B cell (primary cell): ENCODE measurements at regions not wholly inside any gene's neighbourhood (a gene's known extent, or its start where the extent isn't known, plus 50 kb on each side); places are given as distances from the start of the nearest gene placed in this dataset.

Source experiments
- ATAC-seq: fragments of 200-7000 bp; cut with Tn5 transposase; one replicate; pipeline ENCODE4 v1.10.0; 2021; ENCODE audit warnings: low read depth, mild to moderate bottlenecking, moderate number of reproducible peaks, moderate library complexity
- CTCF ChIA-PET: fragments of 350-600 bp; sonication (Branson Sonifier 250); formaldehyde crosslinking; loops from one replicate; lab custom pipeline; 2021; ENCODE audit warnings: antibody characterized with exemption, inconsistent platforms; lab: Charles Lee
- POLR2A ChIA-PET: fragments of 350-600 bp; sonication (Branson Sonifier 250); formaldehyde crosslinking; loops from one replicate; lab custom pipeline; 2021; ENCODE audit warnings: antibody characterized with exemption; lab: Charles Lee
- DNase-seq: peaks from one replicate; pipeline ENCODE4 v3.0.0; 2013
- H2AFZ ChIP-seq: 2 replicates; pipeline ENCODE4 v1.6.1; 2012; ENCODE audit warnings: mild to moderate bottlenecking, low read depth, low read length; ENCODE audit not compliant: insufficient read depth, poor library complexity, severe bottlenecking
- H3K27ac ChIP-seq, 2 donors: 1 replicate in 1 of 2; 2 replicates in 1 of 2; pipeline ENCODE4 v1.5.1; 2012 to 2013; ENCODE audit warnings: low read length in 2 of 2, mild to moderate bottlenecking in 2 of 2, moderate library complexity in 1 of 2
- H3K27me3 ChIP-seq, 4 experiments: fragments of 200-600 bp in 1 of 4; sonication (generic) in 1 of 4; replicated peaks in 1 of 4; 1 replicate in 2 of 4; 2 replicates in 2 of 4; pipeline versions ENCODE4 v1.6.1 to v1.7.0; 2013 to 2016; ENCODE audit warnings: low read length in 3 of 4, mild to moderate bottlenecking in 2 of 4, mixed read lengths in 1 of 4, moderate library complexity in 1 of 4; ENCODE audit not compliant: insufficient read depth in 4 of 4, control insufficient read depth in 3 of 4; ENCODE audit errors: control extremely low read depth in 1 of 4
- H3K36me3 ChIP-seq, 2 experiments: replicated peaks in 1 of 2; 1 replicate in 1 of 2; 2 replicates in 1 of 2; pipeline versions ENCODE4 v1.6.1 to v1.7.1; 2013; ENCODE audit warnings: low read length in 1 of 2; ENCODE audit not compliant: insufficient read depth in 2 of 2, control insufficient read depth in 1 of 2; ENCODE audit errors: control extremely low read depth in 1 of 2, extremely low read depth in 1 of 2
- H3K4me1 ChIP-seq, 2 donors: fragments of 200-600 bp in 1 of 2; sonication (generic) in 1 of 2; 1 replicate in 1 of 2; 2 replicates in 1 of 2; pipeline versions ENCODE4 v1.5.1 to v1.6.1; 2013 to 2017; ENCODE audit warnings: low read length in 2 of 2; ENCODE audit not compliant: control insufficient read depth in 2 of 2, insufficient read depth in 2 of 2
- H3K4me2 ChIP-seq: replicated peaks from 2 replicates; pipeline ENCODE3; 2012; ENCODE audit warnings: mild to moderate bottlenecking, low read depth, low read length; ENCODE audit not compliant: poor library complexity, severe bottlenecking
- H3K4me3 ChIP-seq, 5 experiments: fragments of 200-600 bp in 1 of 5; sonication (generic) in 1 of 5; 1 replicate in 3 of 5; 2 replicates in 2 of 5; pipeline versions ENCODE4 v1.5.1 to v1.7.0; 2011 to 2016; ENCODE audit warnings: low read length in 4 of 5, mild to moderate bottlenecking in 4 of 5, low read depth in 2 of 5, control low read depth in 1 of 5, moderate library complexity in 1 of 5; ENCODE audit not compliant: insufficient read depth in 1 of 5; ENCODE audit errors: control extremely low read depth in 1 of 5, extremely low read depth in 1 of 5
- H3K79me2 ChIP-seq: fragments of 200-600 bp; sonication (generic); one replicate; pipeline ENCODE4 v1.6.0; 2016; ENCODE audit warnings: low read length; ENCODE audit not compliant: control insufficient read depth, insufficient read depth
- H3K9ac ChIP-seq: fragments of 200-600 bp; sonication (generic); 2 replicates; pipeline ENCODE4 v1.6.1; 2017; ENCODE audit warnings: mild to moderate bottlenecking, low read length, moderate library complexity
- H3K9me3 ChIP-seq, 3 donors: one replicate each; pipeline versions ENCODE4 v1.6.1 to v1.7.1; 2013; ENCODE audit warnings: low read length in 2 of 3; ENCODE audit not compliant: control insufficient read depth in 2 of 3, insufficient read depth in 1 of 3; ENCODE audit errors: control extremely low read depth in 1 of 3
- H4K20me1 ChIP-seq: 2 replicates; pipeline ENCODE4 v1.6.0; 2012; ENCODE audit warnings: mild to moderate bottlenecking, low read length; ENCODE audit not compliant: insufficient read depth, control insufficient read depth, poor library complexity, severe bottlenecking
- H3K27ac Mint-ChIP-seq: one replicate; pipeline ENCODE4 v1.8.0; 2021; ENCODE audit warnings: mixed read lengths
- H3K27me3 Mint-ChIP-seq: one replicate; pipeline ENCODE4 v1.8.0; 2021; ENCODE audit warnings: mixed read lengths
- H3K4me1 Mint-ChIP-seq: one replicate; pipeline ENCODE4 v1.8.0; 2021; ENCODE audit warnings: mixed read lengths
- H3K4me3 Mint-ChIP-seq: one replicate; pipeline ENCODE4 v1.8.0; 2021; ENCODE audit warnings: mixed read lengths
- H3K9me3 Mint-ChIP-seq: one replicate; pipeline ENCODE4 v1.8.0; 2022; ENCODE audit warnings: mixed read lengths; ENCODE audit not compliant: insufficient read depth
- EZH2 ChIP-seq: IDR thresholded peaks from 2 replicates; pipeline ENCODE4 v1.6.1; 2012; ENCODE audit warnings: borderline replicate concordance, low read depth, mild to moderate bottlenecking, moderate library complexity, low read length; ENCODE audit not compliant: insufficient read depth, poor library complexity, severe bottlenecking
- WGBS: methylation state at CpG from one replicate; pipeline ENCODE4 v1.1.5; 2013; ENCODE audit warnings: missing lambda C conversion rate; ENCODE audit not compliant: insufficient coverage; 5-methylcytosine and 5-hydroxymethylcytosine counted together
- intact Hi-C: fragments of 100-400 bp; cut with micrococcal nuclease; formaldehyde crosslinking; loops from one replicate; pipeline ENCODE4 v1.10.0; 2022
- TF ChIP-seq, protein P1 (sequence below): fragments of 200-600 bp; IDR thresholded peaks from one replicate; pipeline ENCODE4 v1.8.0; 2022; ENCODE audit warnings: antibody characterized with exemption, mild to moderate bottlenecking

DNA sequence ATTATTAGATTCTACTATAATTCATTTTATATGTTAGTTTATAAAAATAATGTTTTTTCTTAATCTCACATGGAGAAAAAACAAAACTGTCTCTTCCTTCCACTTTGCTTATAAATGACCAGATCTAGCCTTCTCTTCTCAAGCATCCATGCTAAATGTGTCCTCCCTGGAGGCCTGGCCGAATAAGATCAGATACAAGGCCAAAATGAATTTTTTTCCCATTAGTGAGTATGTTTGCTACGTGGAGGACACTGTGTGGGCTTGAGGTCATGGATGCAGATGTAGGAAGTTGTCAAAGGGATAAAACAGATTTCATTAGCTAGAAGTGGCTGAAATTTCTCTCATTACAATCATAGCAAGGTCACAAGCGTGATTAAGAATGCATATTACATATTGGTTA is 1244.9 kb upstream of the SEL1L start:
- TF ChIP-seq EZH2 = no peak
- TF ChIP-seq, protein P1, sequence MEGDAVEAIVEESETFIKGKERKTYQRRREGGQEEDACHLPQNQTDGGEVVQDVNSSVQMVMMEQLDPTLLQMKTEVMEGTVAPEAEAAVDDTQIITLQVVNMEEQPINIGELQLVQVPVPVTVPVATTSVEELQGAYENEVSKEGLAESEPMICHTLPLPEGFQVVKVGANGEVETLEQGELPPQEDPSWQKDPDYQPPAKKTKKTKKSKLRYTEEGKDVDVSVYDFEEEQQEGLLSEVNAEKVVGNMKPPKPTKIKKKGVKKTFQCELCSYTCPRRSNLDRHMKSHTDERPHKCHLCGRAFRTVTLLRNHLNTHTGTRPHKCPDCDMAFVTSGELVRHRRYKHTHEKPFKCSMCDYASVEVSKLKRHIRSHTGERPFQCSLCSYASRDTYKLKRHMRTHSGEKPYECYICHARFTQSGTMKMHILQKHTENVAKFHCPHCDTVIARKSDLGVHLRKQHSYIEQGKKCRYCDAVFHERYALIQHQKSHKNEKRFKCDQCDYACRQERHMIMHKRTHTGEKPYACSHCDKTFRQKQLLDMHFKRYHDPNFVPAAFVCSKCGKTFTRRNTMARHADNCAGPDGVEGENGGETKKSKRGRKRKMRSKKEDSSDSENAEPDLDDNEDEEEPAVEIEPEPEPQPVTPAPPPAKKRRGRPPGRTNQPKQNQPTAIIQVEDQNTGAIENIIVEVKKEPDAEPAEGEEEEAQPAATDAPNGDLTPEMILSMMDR = no peak
- Histone ChIP-seq H3K36me3 (no peaks in the 10 kb centered on the region), H3K27me3 (no peaks in the 10 kb centered on the region), H3K4me1 (no peaks in the 10 kb centered on the region), H4K20me1 (no peaks in the 10 kb centered on the region), H3K9ac (no peak overlapping the region), H3K4me2 (no peak overlapping the region), H3K79me2 (no peaks in the 10 kb centered on the region), H3K9me3 (peaks cover 0 to 6% (median 4%) of the 10 kb centered on the region in 3 donors), H3K27ac (no peak overlapping the region), H3K4me3 (no peak overlapping the region), H2AFZ (no peak overlapping the region)
- Mint-ChIP-seq H3K4me1 (no peaks in the 10 kb centered on the region), H3K27ac (no peak overlapping the region), H3K4me3 (no peak overlapping the region), H3K9me3 (peaks cover 2% of the 10 kb centered on the region), H3K27me3 (no peaks in the 10 kb centered on the region)
- intact Hi-C loops = no loop called here
- ChIA-PET CTCF (no interaction called here), POLR2A (no interaction called here)
- DNase-seq (no peak), ATAC-seq (no peak)
- WGBS = no CpG with 5 or more reads among the region's 3 CpGs

DNA sequence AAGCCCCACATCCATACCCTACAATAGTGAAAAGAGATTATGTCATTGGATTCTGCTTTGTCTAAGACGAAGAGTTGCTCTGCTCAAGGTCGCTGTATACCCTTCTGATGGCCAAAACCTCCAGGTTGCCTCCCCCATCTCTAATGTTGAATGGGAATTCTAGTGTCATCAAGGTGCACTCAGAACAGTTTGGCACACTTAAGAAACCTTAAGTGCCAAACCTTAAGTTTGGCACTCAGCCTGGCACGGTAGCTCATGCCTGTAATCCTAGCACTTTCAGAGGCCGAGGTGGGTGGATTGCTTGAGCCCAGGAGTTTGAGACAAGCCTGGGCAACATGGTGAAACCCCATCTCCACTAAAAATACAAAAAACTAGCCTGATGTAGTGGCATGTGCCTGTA is 1245.6 kb upstream of the SEL1L start:
- Histone ChIP-seq H3K4me1 (no peaks in the 10 kb centered on the region), H4K20me1 (no peaks in the 10 kb centered on the region), H3K27me3 (no peaks in the 10 kb centered on the region), H3K36me3 (no peaks in the 10 kb centered on the region), H3K79me2 (no peaks in the 10 kb centered on the region), H3K4me3 (no peak overlapping the region), H3K27ac (no peak overlapping the region), H2AFZ (no peak overlapping the region), H3K4me2 (no peak overlapping the region), H3K9ac (no peak overlapping the region), H3K9me3 (peaks cover 0 to 4% (median 4%) of the 10 kb centered on the region in 3 donors)
- ATAC-seq (no peak), DNase-seq (no peak)
- Mint-ChIP-seq H3K27me3 (no peaks in the 10 kb centered on the region), H3K4me3 (no peak overlapping the region), H3K27ac (no peak overlapping the region), H3K4me1 (no peaks in the 10 kb centered on the region), H3K9me3 (peaks cover 2% of the 10 kb centered on the region)
- TF ChIP-seq EZH2 = no peak
- TF ChIP-seq, protein P1 = no peak
- intact Hi-C loops = no loop called here
- ChIA-PET CTCF (no interaction called here), POLR2A (no interaction called here)
- WGBS = 100% methylated on average over 1 of the region's 4 CpGs
